Endothelial cell (in vitro differentiated cells): ENCODE measurements at regions not wholly inside any gene's neighbourhood (a gene's known extent, or its start where the extent isn't known, plus 50 kb on each side); places are given as distances from the start of the nearest gene placed in this dataset.

Experiments
- DNase-seq: peaks from one replicate; pipeline ENCODE4 v3.0.0; 2021; ENCODE audit warnings: low spot score
- H3K27ac Mint-ChIP-seq: one replicate; pipeline ENCODE4 v1.8.0; 2021; ENCODE audit warnings: mixed read lengths, inconsistent platforms; ENCODE audit not compliant: unreplicated experiment
- H3K27me3 Mint-ChIP-seq: one replicate; pipeline ENCODE4 v1.8.0; 2021; ENCODE audit warnings: mild to moderate bottlenecking, moderate library complexity, mixed read lengths, inconsistent platforms; ENCODE audit not compliant: unreplicated experiment
- H3K36me3 Mint-ChIP-seq: one replicate; pipeline ENCODE4 v1.8.0; 2021; ENCODE audit warnings: mild to moderate bottlenecking, low read depth, mixed read lengths, inconsistent platforms; ENCODE audit not compliant: unreplicated experiment
- H3K4me1 Mint-ChIP-seq: one replicate; pipeline ENCODE4 v1.8.0; 2021; ENCODE audit warnings: mild to moderate bottlenecking, mixed read lengths, inconsistent platforms; ENCODE audit not compliant: unreplicated experiment
- H3K4me3 Mint-ChIP-seq: one replicate; pipeline ENCODE4 v1.8.0; 2021; ENCODE audit warnings: mild to moderate bottlenecking, mixed read lengths, inconsistent platforms; ENCODE audit not compliant: unreplicated experiment
- H3K9me3 Mint-ChIP-seq: one replicate; pipeline ENCODE4 v1.8.0; 2021; ENCODE audit warnings: mixed read lengths, inconsistent platforms; ENCODE audit not compliant: unreplicated experiment
- CTCF ChIP-seq: fragments of 200-600 bp; sonication (generic); IDR thresholded peaks from one replicate; pipeline ENCODE4 v1.5.0; 2021; ENCODE audit warnings: antibody characterized with exemption; ENCODE audit not compliant: unreplicated experiment

DNA sequence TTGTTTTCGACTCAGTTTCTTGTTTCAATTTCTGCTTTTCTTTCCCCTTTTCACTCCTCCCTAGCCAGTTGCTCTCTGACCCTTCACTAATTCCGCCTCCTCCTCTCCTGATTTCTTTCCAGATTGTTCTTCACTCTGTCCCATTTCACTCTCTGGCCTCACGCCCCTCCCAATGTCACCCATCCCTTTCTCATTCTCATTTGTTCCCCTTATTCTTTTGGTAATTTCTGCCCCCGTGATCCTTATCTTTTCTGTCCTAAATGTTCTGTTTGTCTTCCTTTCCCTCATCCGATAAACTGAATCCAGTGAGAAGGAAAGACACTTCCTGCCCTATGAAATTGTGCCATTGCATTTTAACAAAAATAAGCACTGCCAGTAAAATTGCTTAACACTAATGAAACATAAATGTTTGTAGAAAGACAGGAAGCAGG is 94.5 kb upstream of the RASGEF1B start:
- H3K4me1 Mint-ChIP-seq = peaks cover 22% of the 10 kb centered on the region
- no peak overlapping the region for H3K4me3 Mint-ChIP-seq

GRCh38 chr4:81565142-81565870 is 93.6 kb upstream of the RASGEF1B start:
- Mint-ChIP-seq H3K27me3 (no peaks in the 10 kb centered on the region), H3K27ac (no peak overlapping the region)

More for the DNA sequence above, 94.5 kb upstream of the RASGEF1B start:
- Mint-ChIP-seq H3K27me3 (no peaks in the 10 kb centered on the region), H3K9me3 (no peaks in the 10 kb centered on the region), H3K36me3 (no peaks in the 10 kb centered on the region), H3K27ac (no peak overlapping the region)
- DNase-seq = no peak
- no peak for TF ChIP-seq CTCF

GRCh38 chr4:81564025-81564424 is 92.3 kb upstream of the RASGEF1B start:
- Mint-ChIP-seq H3K9me3 (no peaks in the 10 kb centered on the region), H3K36me3 (no peaks in the 10 kb centered on the region)
- no peak for TF ChIP-seq CTCF

More at GRCh38 chr4:81565142-81565870, 93.6 kb upstream of the RASGEF1B start:
- H3K4me1 Mint-ChIP-seq = peaks cover 25% of the 10 kb centered on the region
- peak; percentile 13 for DNase-seq
- no peak for TF ChIP-seq CTCF
- no peak overlapping the region for H3K4me3 Mint-ChIP-seq
- no peaks in the 10 kb centered on the region for H3K36me3 Mint-ChIP-seq
- H3K9me3 Mint-ChIP-seq = no peaks in the 10 kb centered on the region

GRCh38 chr4:81562093-81562492 is 90.4 kb upstream of the RASGEF1B start:
- DNase-seq = no peak
- H3K4me3 Mint-ChIP-seq = no peak overlapping the region
- H3K4me1 Mint-ChIP-seq = peaks cover 25% of the 10 kb centered on the region
- H3K9me3 Mint-ChIP-seq = no peaks in the 10 kb centered on the region
- TF ChIP-seq CTCF = no peak
- no peaks in the 10 kb centered on the region for H3K27me3 Mint-ChIP-seq
- H3K27ac Mint-ChIP-seq = no peak overlapping the region
- H3K36me3 Mint-ChIP-seq = no peaks in the 10 kb centered on the region

More at GRCh38 chr4:81564025-81564424, 92.3 kb upstream of the RASGEF1B start:
- Mint-ChIP-seq H3K27ac (no peak overlapping the region), H3K4me3 (no peak overlapping the region), H3K4me1 (peaks cover 25% of the 10 kb centered on the region), H3K27me3 (no peaks in the 10 kb centered on the region)
- no peak for DNase-seq

DNA sequence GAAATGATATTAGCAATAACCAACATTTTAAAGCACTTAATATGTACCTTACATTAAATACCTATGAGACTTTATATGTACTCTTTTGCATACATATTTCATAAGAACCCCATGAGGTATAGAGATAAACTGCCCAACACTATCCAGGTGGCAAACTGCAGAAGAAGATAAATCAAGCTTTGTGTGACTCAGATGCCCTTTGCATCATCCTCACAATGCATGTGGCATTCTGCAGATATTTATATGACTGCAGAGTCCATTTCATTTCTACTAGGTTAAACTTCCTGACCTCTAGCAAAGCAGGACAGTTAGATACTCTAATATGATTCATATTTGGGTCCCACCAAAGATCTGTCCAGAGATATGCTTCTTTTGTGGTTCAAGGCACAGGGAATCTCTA is 85.6 kb upstream of the RASGEF1B start:
- Mint-ChIP-seq H3K36me3 (no peaks in the 10 kb centered on the region), H3K9me3 (no peaks in the 10 kb centered on the region), H3K4me1 (peaks cover 18% of the 10 kb centered on the region), H3K4me3 (no peak overlapping the region), H3K27me3 (no peaks in the 10 kb centered on the region), H3K27ac (no peak overlapping the region)
- TF ChIP-seq CTCF = no peak
- no peak for DNase-seq
